GM18502 (cell line): ENCODE measurements at regions not wholly inside any gene's neighbourhood (a gene's known extent, or its start where the extent isn't known, plus 50 kb on each side); places are given as distances from the start of the nearest gene placed in this dataset.
"Not testable (repeated sequence)": the region's sequence is repeated elsewhere in the genome, so short reads cannot be mapped to it uniquely, and the experiment has no call there.

Source experiments
- ATAC-seq: cut with Tn5 transposase; IDR thresholded peaks from one replicate; pipeline ENCODE4 v1.9.1; 2021; ENCODE audit warnings: mild to moderate bottlenecking; ENCODE audit not compliant: unreplicated experiment, poor library complexity

DNA sequence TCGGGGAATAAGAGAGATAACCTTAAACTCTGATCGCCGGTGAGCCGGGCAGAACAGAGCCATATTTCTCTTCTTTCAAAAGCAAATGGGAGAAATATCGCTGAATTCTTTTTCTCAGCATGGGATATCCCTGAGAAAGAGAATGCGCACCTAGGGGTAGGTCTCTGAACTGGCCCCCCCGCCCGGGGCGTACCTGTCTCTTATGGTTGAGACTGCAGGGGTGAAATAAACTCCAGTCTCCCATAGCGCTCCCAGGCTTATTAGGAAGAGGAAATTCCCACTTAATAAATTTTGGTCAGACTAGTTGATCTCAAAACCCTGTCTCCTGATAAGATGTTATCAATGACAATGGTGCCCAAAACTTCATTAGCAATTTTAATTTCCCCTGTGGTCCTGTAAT lies 58.8 kb upstream of the ADAMTS5 start:
- not testable (repeated sequence) for ATAC-seq

- ATAC-seq = no peak
Measured at GRCh38 chr21:27024971-27025370, 58.1 kb upstream of the ADAMTS5 start.

DNA sequence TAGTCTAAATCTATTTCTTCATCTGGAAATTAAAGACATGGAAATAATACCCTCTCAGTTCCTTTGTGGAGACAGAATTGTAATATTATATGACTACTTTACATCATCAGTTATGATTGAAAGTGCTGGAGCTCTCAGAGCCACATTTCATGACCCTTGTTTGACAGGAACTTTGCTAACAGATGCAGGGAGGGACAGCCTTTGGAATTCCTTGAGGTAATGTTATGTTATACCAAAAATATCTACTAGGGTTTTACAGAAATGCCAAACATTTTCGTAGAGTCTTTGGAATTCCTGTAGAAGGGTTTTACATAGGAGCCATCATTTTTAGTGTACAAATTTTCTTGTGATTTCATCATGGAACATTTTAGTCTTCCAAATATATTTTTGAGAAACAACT lies 57.4 kb upstream of the ADAMTS5 start:
- ATAC-seq = no peak

DNA sequence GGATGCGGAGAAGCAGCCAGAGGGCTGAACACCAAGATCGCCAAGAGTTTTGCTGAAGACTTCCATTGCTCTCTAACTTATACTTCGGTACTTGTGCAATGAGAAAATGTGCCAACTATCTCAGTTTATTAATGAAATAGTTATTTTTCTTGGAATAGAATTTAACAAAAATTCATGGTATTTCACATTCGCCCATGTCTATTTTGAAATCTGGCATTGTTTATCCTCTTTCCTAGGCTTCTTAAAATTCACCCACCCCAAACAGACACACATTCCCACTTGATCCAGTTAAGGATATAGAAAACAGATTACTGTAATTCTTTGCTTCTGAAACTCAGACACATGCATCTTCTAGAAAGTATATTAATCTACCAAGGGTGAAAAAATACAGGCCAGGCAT lies 56.3 kb upstream of the ADAMTS5 start:
- no peak for ATAC-seq

- no peak for ATAC-seq
Measured at GRCh38 chr21:27021801-27022200, 54.9 kb upstream of the ADAMTS5 start.

GRCh38 chr21:27021046-27021445 lies 54.2 kb upstream of the ADAMTS5 start:
- no peak for ATAC-seq

- no peak for ATAC-seq
Measured at GRCh38 chr21:27017246-27017645, 50.4 kb upstream of the ADAMTS5 start.
